Stimulated activated CD4-positive, alpha-beta T cell treated with anti-CD3 and anti-CD28 coated beads, Interleukin-12 subunit alpha, Interleukin-12 subunit beta, amount 100 ng/mL, for 24 hours (primary cell): ENCODE measurements at regions not wholly inside any gene's neighbourhood (a gene's known extent, or its start where the extent isn't known, plus 50 kb on each side); places are given as distances from the start of the nearest gene placed in this dataset.

ENCODE experiments used
- DNase-seq, 2 experiments: peaks; one replicate each; pipeline ENCODE4 v3.0.0-alpha.2; 2020; ENCODE audit warnings: low read depth in 2 of 2

GRCh38 chr3:43180027-43180426 lies 74.1 kb upstream of the POMGNT2 start:
- DNase-seq = no peak

- DNase-seq = no peak
These were observed 73.0 kb upstream of the POMGNT2 start for GRCh38 chr3:43178891-43179366.

- DNase-seq = no peak
These were observed 71.2 kb upstream of the POMGNT2 start for GRCh38 chr3:43177085-43177484.

GRCh38 chr3:43176666-43177065 lies 70.8 kb upstream of the POMGNT2 start:
- DNase-seq = no peak

GRCh38 chr3:43175541-43175940 lies 69.7 kb upstream of the POMGNT2 start:
- DNase-seq = no peak

- no peak for DNase-seq
These were observed 68.1 kb upstream of the POMGNT2 start for GRCh38 chr3:43173949-43174348.

- no peak for DNase-seq
These were observed 65.9 kb upstream of the POMGNT2 start for GRCh38 chr3:43171748-43172147.

GRCh38 chr3:43170553-43170952 lies 64.7 kb upstream of the POMGNT2 start:
- DNase-seq = no peak

GRCh38 chr3:43169987-43170386 lies 64.1 kb upstream of the POMGNT2 start:
- DNase-seq = no peak

GRCh38 chr3:43166406-43166805 lies 60.5 kb upstream of the POMGNT2 start:
- DNase-seq = no peak

GRCh38 chr3:43165786-43166185 lies 59.9 kb upstream of the POMGNT2 start:
- DNase-seq = no peak

GRCh38 chr3:43163895-43164493 lies 58.1 kb upstream of the POMGNT2 start:
- DNase-seq = no peak

GRCh38 chr3:43162230-43163084 lies 56.6 kb upstream of the POMGNT2 start:
- DNase-seq = no peak

- no peak for DNase-seq
These were observed 55.9 kb upstream of the POMGNT2 start for GRCh38 chr3:43161684-43162229.

- DNase-seq = no peak
These were observed 54.8 kb upstream of the POMGNT2 start for GRCh38 chr3:43160664-43161063.

GRCh38 chr3:43159876-43160255 lies 54.0 kb upstream of the POMGNT2 start:
- no peak for DNase-seq

GRCh38 chr3:43159131-43159875 lies 53.4 kb upstream of the POMGNT2 start:
- DNase-seq = no peak

- DNase-seq = no peak
These were observed 51.1 kb upstream of the POMGNT2 start for GRCh38 chr3:43156812-43157455.

- no peak for DNase-seq
These were observed 49.7 kb upstream of the POMGNT2 start for GRCh38 chr3:43155464-43156121.
